Endodermal cell (in vitro differentiated cells): ENCODE measurements at regions not wholly inside any gene's neighbourhood (a gene's known extent, or its start where the extent isn't known, plus 50 kb on each side); places are given as distances from the start of the nearest gene placed in this dataset.

Experiments
- DNase-seq: peaks from one replicate; pipeline ENCODE4 v3.0.0-alpha.2; 2017
- H3K27ac ChIP-seq: 2 replicates; pipeline ENCODE4 v1.5.1; 2013; ENCODE audit warnings: mild to moderate bottlenecking, low read depth, low read length, moderate library complexity
- H3K27me3 ChIP-seq: 2 replicates; pipeline ENCODE4 v1.6.1; 2013; ENCODE audit warnings: mild to moderate bottlenecking, low read length, moderate library complexity; ENCODE audit not compliant: insufficient read depth, control insufficient read depth, poor library complexity, severe bottlenecking
- H3K36me3 ChIP-seq: 2 replicates; pipeline ENCODE4 v1.7.0; 2013; ENCODE audit warnings: mild to moderate bottlenecking, low read length, moderate library complexity; ENCODE audit not compliant: control insufficient read depth, insufficient read depth
- H3K4me1 ChIP-seq: one replicate; pipeline ENCODE4 v1.7.0; 2013; ENCODE audit warnings: low read length; ENCODE audit not compliant: control insufficient read depth, insufficient read depth
- H3K4me3 ChIP-seq: 2 replicates; pipeline ENCODE4 v1.5.1; 2013; ENCODE audit warnings: mild to moderate bottlenecking, low read length, moderate library complexity
- H3K9ac ChIP-seq: 2 replicates; pipeline ENCODE4 v1.6.1; 2013; ENCODE audit warnings: mild to moderate bottlenecking, low read length, moderate library complexity; ENCODE audit not compliant: poor library complexity, severe bottlenecking; ENCODE audit errors: extremely low read depth
- H3K9me3 ChIP-seq: 2 replicates; pipeline ENCODE4 v1.6.1; 2013; ENCODE audit warnings: mild to moderate bottlenecking, low read length, moderate library complexity; ENCODE audit not compliant: control insufficient read depth
- H3K27ac Mint-ChIP-seq: 2 replicates; pipeline ENCODE4 v1.8.0; 2020; ENCODE audit warnings: mixed read lengths
- H3K27me3 Mint-ChIP-seq: 2 replicates; pipeline ENCODE4 v1.8.0; 2021; ENCODE audit warnings: mild to moderate bottlenecking, mixed read lengths; ENCODE audit not compliant: insufficient read depth
- H3K36me3 Mint-ChIP-seq: 2 replicates; pipeline ENCODE4 v1.8.0; 2020; ENCODE audit warnings: low read depth, mixed read lengths
- H3K4me1 Mint-ChIP-seq: 2 replicates; pipeline ENCODE4 v1.8.0; 2020; ENCODE audit warnings: mixed read lengths
- H3K4me3 Mint-ChIP-seq: 2 replicates; pipeline ENCODE4 v1.8.0; 2020; ENCODE audit warnings: mild to moderate bottlenecking, moderate library complexity, mixed read lengths
- H3K9me3 Mint-ChIP-seq: 2 replicates; pipeline ENCODE4 v1.8.0; 2020; ENCODE audit warnings: mild to moderate bottlenecking, mixed read lengths
- WGBS, 2 experiments: methylation state at CpG; one replicate each; pipeline versions ENCODE4 v1.1.5 to v1.1.7; 2013; ENCODE audit warnings: missing lambda C conversion rate in 2 of 2, mixed read lengths in 1 of 2; ENCODE audit not compliant: insufficient coverage in 1 of 2, insufficient read length in 1 of 2; 5-methylcytosine and 5-hydroxymethylcytosine counted together
- TF ChIP-seq, protein P1 (sequence below): fragments of 200-600 bp; sonication (generic); conservative IDR thresholded peaks from 2 replicates; pipeline ENCODE4 v1.5.0; 2021; ENCODE audit warnings: antibody characterized with exemption, mild to moderate bottlenecking

DNA sequence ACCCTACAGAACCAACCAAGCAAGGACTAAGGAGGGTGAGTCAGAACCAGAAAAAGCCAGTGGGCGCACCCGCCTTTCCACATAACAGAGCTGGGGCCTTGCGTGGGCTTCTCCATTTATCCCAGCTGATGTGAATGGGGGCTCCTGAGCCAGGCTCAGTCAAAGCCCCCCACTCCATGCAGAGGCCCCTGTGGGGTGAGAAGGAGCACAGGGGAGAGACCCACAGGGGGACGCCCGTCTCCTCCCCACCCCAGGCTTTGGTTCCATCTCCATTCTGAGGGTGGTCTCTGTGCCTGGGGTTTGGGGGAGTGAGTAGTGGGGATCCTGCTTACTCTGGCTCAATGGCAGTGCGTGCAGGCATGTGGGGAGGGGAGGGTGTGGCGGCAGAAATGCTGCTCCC lies 210.1 kb upstream of the TNRC6C start:
- Histone ChIP-seq H3K27me3 (no peaks in the 10 kb centered on the region), H3K4me3 (no peak overlapping the region), H3K9ac (no peak overlapping the region), H3K4me1 (peaks cover 3% of the 10 kb centered on the region), H3K36me3 (no peaks in the 10 kb centered on the region), H3K27ac (no peak overlapping the region), H3K9me3 (no peaks in the 10 kb centered on the region)
- Mint-ChIP-seq H3K27ac (no peak overlapping the region), H3K36me3 (no peaks in the 10 kb centered on the region), H3K9me3 (no peaks in the 10 kb centered on the region), H3K4me1 (peaks cover 7% of the 10 kb centered on the region), H3K27me3 (peaks cover 6% of the 10 kb centered on the region), H3K4me3 (no peak overlapping the region)
- peak; percentile 33 for DNase-seq
- TF ChIP-seq, protein P1, sequence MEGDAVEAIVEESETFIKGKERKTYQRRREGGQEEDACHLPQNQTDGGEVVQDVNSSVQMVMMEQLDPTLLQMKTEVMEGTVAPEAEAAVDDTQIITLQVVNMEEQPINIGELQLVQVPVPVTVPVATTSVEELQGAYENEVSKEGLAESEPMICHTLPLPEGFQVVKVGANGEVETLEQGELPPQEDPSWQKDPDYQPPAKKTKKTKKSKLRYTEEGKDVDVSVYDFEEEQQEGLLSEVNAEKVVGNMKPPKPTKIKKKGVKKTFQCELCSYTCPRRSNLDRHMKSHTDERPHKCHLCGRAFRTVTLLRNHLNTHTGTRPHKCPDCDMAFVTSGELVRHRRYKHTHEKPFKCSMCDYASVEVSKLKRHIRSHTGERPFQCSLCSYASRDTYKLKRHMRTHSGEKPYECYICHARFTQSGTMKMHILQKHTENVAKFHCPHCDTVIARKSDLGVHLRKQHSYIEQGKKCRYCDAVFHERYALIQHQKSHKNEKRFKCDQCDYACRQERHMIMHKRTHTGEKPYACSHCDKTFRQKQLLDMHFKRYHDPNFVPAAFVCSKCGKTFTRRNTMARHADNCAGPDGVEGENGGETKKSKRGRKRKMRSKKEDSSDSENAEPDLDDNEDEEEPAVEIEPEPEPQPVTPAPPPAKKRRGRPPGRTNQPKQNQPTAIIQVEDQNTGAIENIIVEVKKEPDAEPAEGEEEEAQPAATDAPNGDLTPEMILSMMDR = no peak
- 94 to 100% methylated on average over 2 to 7 of the region's 7 CpGs for WGBS, 2 experiments

DNA sequence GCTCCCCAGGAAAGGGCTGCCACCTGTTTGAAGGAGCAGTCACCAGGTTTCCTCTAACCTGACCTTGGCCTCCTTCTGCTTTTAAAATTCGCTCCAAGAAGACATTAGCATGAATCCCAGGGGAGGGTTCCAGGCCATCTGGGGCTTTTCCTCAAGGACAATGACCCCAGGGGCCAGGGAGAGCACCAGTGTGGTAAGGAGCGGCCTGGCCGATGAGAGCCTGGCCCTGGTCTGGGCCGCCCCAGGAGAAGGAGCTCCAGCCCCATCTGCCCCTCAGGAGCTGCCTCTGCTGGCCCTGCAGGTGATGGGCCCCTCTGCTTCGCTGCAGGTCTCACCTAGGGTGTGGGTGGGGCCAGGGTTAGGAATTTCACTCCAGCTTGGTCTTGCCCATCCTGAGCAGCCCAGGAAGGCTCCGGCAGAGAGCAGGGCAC lies 209.2 kb upstream of the TNRC6C start:
- 88 to 100% methylated on average over 2 to 6 of the region's 6 CpGs for WGBS, 2 experiments
- H3K4me1 ChIP-seq = peaks cover 3% of the 10 kb centered on the region
- H3K9me3 Mint-ChIP-seq = no peaks in the 10 kb centered on the region
- no peak overlapping the region for H3K27ac ChIP-seq
- no peak overlapping the region for H3K27ac Mint-ChIP-seq
- TF ChIP-seq, protein P1 = no peak
- no peaks in the 10 kb centered on the region for H3K9me3 ChIP-seq
- H3K27me3 Mint-ChIP-seq = peaks cover 6% of the 10 kb centered on the region
- no peaks in the 10 kb centered on the region for H3K27me3 ChIP-seq
- H3K4me3 Mint-ChIP-seq = no peak overlapping the region
- peak; percentile 76 for DNase-seq
- no peak overlapping the region for H3K4me3 ChIP-seq
- H3K4me1 Mint-ChIP-seq = peaks cover 7% of the 10 kb centered on the region
- H3K36me3 ChIP-seq = no peaks in the 10 kb centered on the region
- no peaks in the 10 kb centered on the region for H3K36me3 Mint-ChIP-seq
- H3K9ac ChIP-seq = no peak overlapping the region

DNA sequence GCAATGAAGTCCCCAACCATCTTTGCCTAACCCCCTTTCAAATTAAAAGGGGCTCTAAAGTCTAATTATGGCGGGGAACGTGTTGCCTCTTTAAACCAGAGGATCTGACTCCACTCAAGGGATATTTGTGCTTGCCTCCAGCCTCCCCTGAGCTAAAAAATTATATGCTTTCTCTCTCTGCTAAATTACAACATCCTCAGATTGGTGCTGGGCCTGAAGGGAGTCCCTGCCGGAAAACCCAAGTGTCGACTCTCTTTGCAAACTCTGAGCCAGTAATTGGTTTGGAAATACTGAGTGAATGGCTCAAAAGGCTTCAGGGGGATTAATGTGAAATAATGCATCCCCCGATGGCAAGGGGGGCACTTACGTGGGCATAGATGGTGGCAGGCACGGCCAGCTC lies 208.5 kb upstream of the TNRC6C start:
- Mint-ChIP-seq H3K4me1 (peaks cover 7% of the 10 kb centered on the region), H3K27me3 (peaks cover 4% of the 10 kb centered on the region), H3K4me3 (no peak overlapping the region), H3K36me3 (no peaks in the 10 kb centered on the region), H3K9me3 (no peaks in the 10 kb centered on the region), H3K27ac (no peak overlapping the region)
- WGBS, 2 experiments = 95 to 100% methylated on average over 3 to 7 of the region's 7 CpGs
- Histone ChIP-seq H3K4me3 (no peak overlapping the region), H3K4me1 (peaks cover 3% of the 10 kb centered on the region), H3K9me3 (no peaks in the 10 kb centered on the region), H3K36me3 (no peaks in the 10 kb centered on the region), H3K27ac (no peak overlapping the region), H3K9ac (no peak overlapping the region), H3K27me3 (no peaks in the 10 kb centered on the region)
- DNase-seq = no peak
- TF ChIP-seq, protein P1 = no peak
